H1 (cell line): ENCODE measurements at regions not wholly inside any gene's neighbourhood (a gene's known extent, or its start where the extent isn't known, plus 50 kb on each side); places are given as distances from the start of the nearest gene placed in this dataset.

Experiments
- CTCF ChIA-PET: fragments of 300-600 bp; sonication (Branson Sonifier 250); formaldehyde crosslinking; loops from one replicate; lab custom pipeline; 2021; ENCODE audit not compliant: partially characterized antibody; lab: Charles Lee
- POLR2A ChIA-PET: fragments of 300-600 bp; sonication (Branson Sonifier 250); formaldehyde crosslinking; loops from one replicate; lab custom pipeline; 2021; ENCODE audit warnings: inconsistent platforms; ENCODE audit not compliant: partially characterized antibody; lab: Charles Lee
- DNase-seq, 2 experiments: peaks; one replicate each; pipeline versions ENCODE4 v3.0.0 to v3.0.0-alpha.2; 2010 to 2022; ENCODE audit warnings: low spot score in 2 of 2, low read depth in 1 of 2, mixed read lengths in 1 of 2
- FAIRE-seq: peaks from 2 replicates; lab custom pipeline; 2011; peaks lifted over from hg19 to GRCh38; lab: Jason Lieb, UNC
- H2AFZ ChIP-seq: 2 replicates; pipeline ENCODE4 v1.8.1; 2012; ENCODE audit warnings: low read length, inconsistent platforms
- H2AK5ac ChIP-seq: 2 replicates; pipeline ENCODE4 v1.6.1; 2013; ENCODE audit warnings: low read depth, low read length
- H2BK120ac ChIP-seq: replicated peaks from 2 replicates; pipeline ENCODE3; 2013; ENCODE audit warnings: low read depth, low read length, inconsistent platforms
- H2BK12ac ChIP-seq: 2 replicates; pipeline ENCODE4 v1.6.1; 2013; ENCODE audit warnings: low read depth, low read length
- H2BK15ac ChIP-seq: 2 replicates; pipeline ENCODE4 v1.6.1; 2013; ENCODE audit warnings: low read length
- H2BK20ac ChIP-seq: 2 replicates; pipeline ENCODE4 v1.6.1; 2013; ENCODE audit warnings: low read length
- H2BK5ac ChIP-seq: 2 replicates; pipeline ENCODE4 v1.6.1; 2013; ENCODE audit warnings: low read depth, low read length
- H3K14ac ChIP-seq: 2 replicates; pipeline ENCODE4 v1.6.1; 2013; ENCODE audit warnings: inconsistent platforms; ENCODE audit not compliant: insufficient read length
- H3K18ac ChIP-seq: 2 replicates; pipeline ENCODE4 v1.6.1; 2013; ENCODE audit warnings: low read length; ENCODE audit errors: extremely low read depth
- H3K23ac ChIP-seq: 2 replicates; pipeline ENCODE4 v1.6.1; 2013; ENCODE audit warnings: inconsistent platforms; ENCODE audit not compliant: insufficient read length
- H3K23me2 ChIP-seq: 2 replicates; pipeline ENCODE4 v1.6.1; 2013; ENCODE audit warnings: low read depth, low read length
- H3K27ac ChIP-seq: 2 replicates; pipeline ENCODE4 v1.6.1; 2011; ENCODE audit warnings: low read depth, low read length, inconsistent platforms
- H3K27me3 ChIP-seq, 4 experiments: replicated peaks in 1 of 4; 1 replicate in 1 of 4; 2 replicates in 3 of 4; pipeline versions ENCODE4 v1.6.1 to v1.8.1; 2011 to 2013; ENCODE audit warnings: low read length in 3 of 4, mild to moderate bottlenecking in 3 of 4, inconsistent platforms in 2 of 4, mixed read lengths in 2 of 4, moderate library complexity in 1 of 4; ENCODE audit not compliant: control insufficient read depth in 3 of 4, insufficient read depth in 3 of 4; ENCODE audit errors: extremely low read depth in 1 of 4
- H3K36me3 ChIP-seq, 4 experiments: 2 replicates each; pipeline versions ENCODE4 v1.6.1 to v1.8.1; 2011 to 2013; ENCODE audit warnings: mild to moderate bottlenecking in 4 of 4, low read length in 3 of 4, moderate library complexity in 2 of 4, control low read depth in 1 of 4, inconsistent platforms in 1 of 4; ENCODE audit not compliant: insufficient read depth in 4 of 4, control insufficient read depth in 2 of 4
- H3K4ac ChIP-seq: replicated peaks from 2 replicates; pipeline ENCODE3; 2013; ENCODE audit warnings: low read length, low read depth, mixed read lengths, inconsistent platforms; ENCODE audit not compliant: insufficient read length
- H3K4me1 ChIP-seq, 4 experiments: replicated peaks in 1 of 4; 1 replicate in 1 of 4; 2 replicates in 3 of 4; pipeline versions ENCODE4 v1.6.1 to v1.8.1; 2011 to 2013; ENCODE audit warnings: low read length in 3 of 4, inconsistent platforms in 2 of 4, mixed read lengths in 1 of 4; ENCODE audit not compliant: insufficient read depth in 4 of 4, control insufficient read depth in 3 of 4
- H3K4me2 ChIP-seq, 2 experiments: 2 replicates each; pipeline versions ENCODE4 v1.6.1 to v1.8.1; 2011 to 2013; ENCODE audit warnings: low read depth in 2 of 2, low read length in 2 of 2, control low read depth in 1 of 2, inconsistent platforms in 1 of 2, mild to moderate bottlenecking in 1 of 2; ENCODE audit not compliant: insufficient read depth in 1 of 2
- H3K4me3 ChIP-seq, 4 experiments: fragments of 200-600, 300-600 bp in 1 of 4; sonication (generic), shearing (Covaris generic), sonication (Bioruptor Twin) in 1 of 4; 2 replicates each; pipeline versions ENCODE4 v1.5.1 to v1.8.1; 2011 to 2016; ENCODE audit warnings: low read length in 4 of 4, low read depth in 3 of 4, control low read depth in 2 of 4, inconsistent platforms in 2 of 4, mild to moderate bottlenecking in 2 of 4, mixed read lengths in 1 of 4, moderate library complexity in 1 of 4; ENCODE audit not compliant: insufficient read depth in 2 of 4; ENCODE audit errors: extremely low read depth in 1 of 4
- H3K56ac ChIP-seq: replicated peaks from 2 replicates; pipeline ENCODE3; 2013; ENCODE audit warnings: low read depth, mild to moderate bottlenecking, mixed read lengths, low read length, inconsistent platforms; ENCODE audit not compliant: insufficient read length
- H3K79me1 ChIP-seq: 2 replicates; pipeline ENCODE4 v1.6.1; 2013; ENCODE audit warnings: low read depth, low read length, control low read depth
- H3K79me2 ChIP-seq, 2 experiments: 2 replicates each; pipeline versions ENCODE4 v1.6.1 to v1.8.1; 2012 to 2013; ENCODE audit warnings: low read length in 2 of 2, mild to moderate bottlenecking in 2 of 2, inconsistent platforms in 1 of 2; ENCODE audit not compliant: insufficient read depth in 2 of 2, control insufficient read depth in 1 of 2
- H3K9ac ChIP-seq, 4 experiments: replicated peaks in 1 of 4; 1 replicate in 1 of 4; 2 replicates in 3 of 4; pipeline versions ENCODE4 v1.6.1 to v1.8.1; 2011 to 2013; ENCODE audit warnings: low read depth in 3 of 4, low read length in 3 of 4, control low read depth in 2 of 4, mild to moderate bottlenecking in 2 of 4, moderate library complexity in 2 of 4, inconsistent platforms in 1 of 4; ENCODE audit errors: extremely low read depth in 1 of 4
- H3K9me3 ChIP-seq, 2 experiments: 2 replicates each; pipeline versions ENCODE4 v1.6.1 to v1.8.1; 2012 to 2013; ENCODE audit warnings: mild to moderate bottlenecking in 2 of 2, moderate library complexity in 2 of 2, control low read depth in 1 of 2, inconsistent platforms in 1 of 2, low read depth in 1 of 2, low read length in 1 of 2, mixed read lengths in 1 of 2; ENCODE audit not compliant: insufficient read depth in 2 of 2
- H4K20me1 ChIP-seq, 2 experiments: replicated peaks in 1 of 2; 2 replicates each; pipeline versions ENCODE3 to v1.8.1; 2011 to 2013; ENCODE audit warnings: inconsistent platforms in 2 of 2, low read length in 2 of 2, mild to moderate bottlenecking in 1 of 2; ENCODE audit not compliant: insufficient read depth in 2 of 2, control insufficient read depth in 1 of 2
- H4K5ac ChIP-seq: 2 replicates; pipeline ENCODE4 v1.6.1; 2013; ENCODE audit warnings: low read length, low read depth, mixed read lengths, inconsistent platforms; ENCODE audit not compliant: insufficient read length
- H4K8ac ChIP-seq: 2 replicates; pipeline ENCODE4 v1.8.0; 2013; ENCODE audit warnings: mild to moderate bottlenecking, moderate library complexity, low read length, inconsistent platforms; ENCODE audit not compliant: insufficient read depth; ENCODE audit errors: extremely low read depth
- H4K91ac ChIP-seq: replicated peaks from 2 replicates; pipeline ENCODE3; 2013; ENCODE audit warnings: low read length, mixed read lengths, inconsistent platforms; ENCODE audit not compliant: insufficient read length
- CHD2 ChIP-seq: IDR thresholded peaks from 2 replicates; pipeline ENCODE4 v1.6.1; 2012; ENCODE audit warnings: low read length, improper control_type of control experiment
- EP300 ChIP-seq, 2 experiments: IDR thresholded peaks; 1 replicate in 1 of 2; 2 replicates in 1 of 2; pipeline ENCODE4 v1.6.1; 2011 to 2012; ENCODE audit warnings: low read depth in 2 of 2, low read length in 2 of 2, mild to moderate bottlenecking in 2 of 2, borderline replicate concordance in 1 of 2, inconsistent platforms in 1 of 2, moderate library complexity in 1 of 2
- POLR2AphosphoS5 ChIP-seq: IDR thresholded peaks from 2 replicates; pipeline ENCODE4 v1.6.1; 2011; ENCODE audit warnings: low read depth, low read length
- RXRA ChIP-seq: IDR thresholded peaks from 2 replicates; pipeline ENCODE4 v1.6.1; 2011; ENCODE audit warnings: low read depth, mild to moderate bottlenecking, low read length, moderate library complexity; ENCODE audit not compliant: insufficient read depth
- TCF12 ChIP-seq: IDR thresholded peaks from 2 replicates; pipeline ENCODE4 v1.6.1; 2011; ENCODE audit warnings: low read depth, mild to moderate bottlenecking, low read length
- WGBS, 2 experiments: shearing (Covaris generic) in 1 of 2; methylation state at CpG; one replicate each; pipeline versions ENCODE4 v1.1.6 to v1.1.7; 2013 to 2015; ENCODE audit warnings: low lambda C conversion rate in 2 of 2, mixed read lengths in 2 of 2, inconsistent platforms in 1 of 2, low coverage in 1 of 2, missing lambda C conversion rate in 1 of 2; ENCODE audit not compliant: insufficient replicate concordance in 2 of 2, insufficient coverage in 1 of 2, insufficient read length in 1 of 2; ENCODE audit errors: extremely low coverage in 1 of 2, missing lambda C conversion rate in 1 of 2; 5-methylcytosine and 5-hydroxymethylcytosine counted together
- TF ChIP-seq, protein P1 (sequence below): IDR thresholded peaks from 2 replicates; pipeline ENCODE4 v1.6.1; 2012; ENCODE audit warnings: inconsistent platforms

DNA sequence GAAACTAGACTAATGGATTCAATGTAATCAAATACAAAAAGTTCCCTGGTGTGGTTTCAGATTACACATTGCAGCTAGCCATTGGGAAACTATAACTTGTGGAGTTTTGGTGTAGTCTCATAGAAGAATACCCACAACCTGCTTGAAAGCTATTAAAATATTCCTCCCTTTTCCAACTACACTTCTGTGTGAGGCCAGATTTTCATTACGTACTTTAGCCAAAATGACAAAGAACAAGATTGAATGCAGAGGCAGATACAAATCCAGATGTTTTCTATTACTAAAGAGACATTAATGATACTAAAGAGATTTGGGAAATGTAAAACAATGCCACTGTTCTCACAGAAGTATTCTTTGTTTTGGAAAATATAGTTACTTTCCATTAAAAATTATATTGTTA, 128.7 kb upstream of the SLC35G4 start:
- Histone ChIP-seq H2BK12ac (no peak overlapping the region), H3K27me3 (no peaks in the 10 kb centered on the region), H3K27ac (no peak overlapping the region), H2BK20ac (no peak overlapping the region)
- WGBS, 2 experiments, result 100% methylated on average over 1 of the region's 1 CpG; no CpG with 5 or more reads in 1 of the 2 experiments
- CTCF ChIA-PET, result interaction anchor here (1.9 kb wide), 1 partner anchor 440 kb away, joined by 4 read pairs; no protein-coding TSS in a partner anchor
- TF ChIP-seq CHD2 (no peak), TCF12 (no peak), RXRA (no peak), POLR2AphosphoS5 (no peak), EP300 (IDR thresholded peaks at IDR 0.05; ENCODE audit: borderline replicate concordance in 1 of 2, low read depth in 2 of 2, low read length in 2 of 2) (no peak)
- TF ChIP-seq, protein P1, sequence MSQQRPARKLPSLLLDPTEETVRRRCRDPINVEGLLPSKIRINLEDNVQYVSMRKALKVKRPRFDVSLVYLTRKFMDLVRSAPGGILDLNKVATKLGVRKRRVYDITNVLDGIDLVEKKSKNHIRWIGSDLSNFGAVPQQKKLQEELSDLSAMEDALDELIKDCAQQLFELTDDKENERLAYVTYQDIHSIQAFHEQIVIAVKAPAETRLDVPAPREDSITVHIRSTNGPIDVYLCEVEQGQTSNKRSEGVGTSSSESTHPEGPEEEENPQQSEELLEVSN, result no peak
- TF ChIP-seq, all 59 proteins: peak for 0
- H3K79me2 ChIP-seq, result no peaks in the 10 kb centered on the region
- H3K79me1 ChIP-seq, result no peaks in the 10 kb centered on the region
- no peak overlapping the region for H3K18ac ChIP-seq
- no peak for DNase-seq
- H4K91ac ChIP-seq, result no peak overlapping the region
- H3K23me2 ChIP-seq, result no peaks in the 10 kb centered on the region
- H2AK5ac ChIP-seq, result no peak overlapping the region
- no peaks in the 10 kb centered on the region for H3K4me1 ChIP-seq
- H2AFZ ChIP-seq, result no peak overlapping the region
- H4K20me1 ChIP-seq, result no peaks in the 10 kb centered on the region
- no peak overlapping the region for H3K9ac ChIP-seq
- no peak overlapping the region for H3K4me2 ChIP-seq
- H4K8ac ChIP-seq, result no peak overlapping the region
- no peak overlapping the region for H3K14ac ChIP-seq
- no peak overlapping the region for H2BK15ac ChIP-seq
- no peak overlapping the region for H3K56ac ChIP-seq
- no peak for FAIRE-seq
- POLR2A ChIA-PET, result no interaction called here
- H3K23ac ChIP-seq, result no peak overlapping the region
- no peak overlapping the region for H3K4me3 ChIP-seq
- no peak overlapping the region for H3K4ac ChIP-seq
- H3K36me3 ChIP-seq, result no peaks in the 10 kb centered on the region
- H2BK5ac ChIP-seq, result no peak overlapping the region
- H4K5ac ChIP-seq, result no peak overlapping the region
- H2BK120ac ChIP-seq, result no peak overlapping the region
- no peaks in the 10 kb centered on the region for H3K9me3 ChIP-seq
